ENCODE measurements at regions not wholly inside any gene's neighbourhood (a gene's known extent, or its start where the extent isn't known, plus 50 kb on each side); places are given as distances from the start of the nearest gene placed in this dataset.

DNA sequence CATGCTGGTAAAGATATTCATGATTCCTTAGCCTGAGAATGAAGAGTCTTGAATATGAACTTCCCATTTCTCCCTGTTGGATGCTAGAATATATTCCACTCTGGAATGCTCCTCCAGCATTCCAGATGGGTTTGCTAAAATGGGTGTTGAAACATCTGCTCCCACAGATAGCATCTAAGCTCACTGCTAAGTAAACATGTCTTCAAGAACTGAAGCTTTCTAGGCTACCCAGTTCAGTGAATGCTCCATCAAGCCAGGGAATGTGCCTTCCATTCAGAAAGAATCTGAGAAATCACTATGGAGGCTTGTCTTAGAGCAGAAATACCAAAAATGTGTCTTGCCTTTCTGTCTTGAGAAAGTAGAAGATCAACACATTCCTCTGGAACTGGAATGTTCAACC lies 81.1 kb downstream of the TNFSF18 start:
- Histone ChIP-seq H3K36me3 (no peaks in the 10 kb centered on the region), H3K27me3 (ENCODE audit: insufficient read depth, low read depth, severe bottlenecking) (peaks cover 18% of the 10 kb centered on the region), H3K27ac (no peak overlapping the region), H3K4me3 (ENCODE audit: low read depth, low read length) (no peak overlapping the region), H3K9me3 (ENCODE audit: severe bottlenecking) (no peaks in the 10 kb centered on the region)
- TF ChIP-seq, protein P1, sequence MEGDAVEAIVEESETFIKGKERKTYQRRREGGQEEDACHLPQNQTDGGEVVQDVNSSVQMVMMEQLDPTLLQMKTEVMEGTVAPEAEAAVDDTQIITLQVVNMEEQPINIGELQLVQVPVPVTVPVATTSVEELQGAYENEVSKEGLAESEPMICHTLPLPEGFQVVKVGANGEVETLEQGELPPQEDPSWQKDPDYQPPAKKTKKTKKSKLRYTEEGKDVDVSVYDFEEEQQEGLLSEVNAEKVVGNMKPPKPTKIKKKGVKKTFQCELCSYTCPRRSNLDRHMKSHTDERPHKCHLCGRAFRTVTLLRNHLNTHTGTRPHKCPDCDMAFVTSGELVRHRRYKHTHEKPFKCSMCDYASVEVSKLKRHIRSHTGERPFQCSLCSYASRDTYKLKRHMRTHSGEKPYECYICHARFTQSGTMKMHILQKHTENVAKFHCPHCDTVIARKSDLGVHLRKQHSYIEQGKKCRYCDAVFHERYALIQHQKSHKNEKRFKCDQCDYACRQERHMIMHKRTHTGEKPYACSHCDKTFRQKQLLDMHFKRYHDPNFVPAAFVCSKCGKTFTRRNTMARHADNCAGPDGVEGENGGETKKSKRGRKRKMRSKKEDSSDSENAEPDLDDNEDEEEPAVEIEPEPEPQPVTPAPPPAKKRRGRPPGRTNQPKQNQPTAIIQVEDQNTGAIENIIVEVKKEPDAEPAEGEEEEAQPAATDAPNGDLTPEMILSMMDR (IDR thresholded peaks at IDR 0.05; ENCODE audit: low read depth, low read length): no peak
- DNase-seq: no peak

GRCh38 chr1:172970186-172970585 lies 80.6 kb downstream of the TNFSF18 start:
- no peak for DNase-seq
- no peaks in the 10 kb centered on the region for H3K36me3 ChIP-seq
- TF ChIP-seq, protein P1 (IDR thresholded peaks at IDR 0.05; ENCODE audit: low read depth, low read length): no peak
- H3K27me3 ChIP-seq (ENCODE audit: insufficient read depth, low read depth, severe bottlenecking): peaks cover 18% of the 10 kb centered on the region
- H3K4me3 ChIP-seq (ENCODE audit: low read depth, low read length): no peak overlapping the region
- H3K27ac ChIP-seq: no peak overlapping the region
- H3K9me3 ChIP-seq (ENCODE audit: severe bottlenecking): no peaks in the 10 kb centered on the region

- no peak for DNase-seq
- Histone ChIP-seq H3K4me3 (ENCODE audit: low read depth, low read length) (no peak overlapping the region), H3K9me3 (ENCODE audit: severe bottlenecking) (no peaks in the 10 kb centered on the region), H3K36me3 (no peaks in the 10 kb centered on the region), H3K27me3 (ENCODE audit: insufficient read depth, low read depth, severe bottlenecking) (peaks cover 18% of the 10 kb centered on the region), H3K27ac (no peak overlapping the region)
- TF ChIP-seq, protein P1 (IDR thresholded peaks at IDR 0.05; ENCODE audit: low read depth, low read length): no peak
Observed at GRCh38 chr1:172971241-172971640, 79.5 kb downstream of the TNFSF18 start.

- Histone ChIP-seq H3K4me3 (ENCODE audit: low read depth, low read length) (no peak overlapping the region), H3K27me3 (ENCODE audit: insufficient read depth, low read depth, severe bottlenecking) (peaks cover 23% of the 10 kb centered on the region), H3K36me3 (no peaks in the 10 kb centered on the region), H3K9me3 (ENCODE audit: severe bottlenecking) (no peaks in the 10 kb centered on the region), H3K27ac (no peak overlapping the region)
- TF ChIP-seq, protein P1 (IDR thresholded peaks at IDR 0.05; ENCODE audit: low read depth, low read length): no peak
- no peak for DNase-seq
Observed at GRCh38 chr1:172972258-172972657, 78.5 kb downstream of the TNFSF18 start.

- Histone ChIP-seq H3K36me3 (no peaks in the 10 kb centered on the region), H3K27ac (no peak overlapping the region), H3K4me3 (ENCODE audit: low read depth, low read length) (no peak overlapping the region), H3K9me3 (ENCODE audit: severe bottlenecking) (no peaks in the 10 kb centered on the region), H3K27me3 (ENCODE audit: insufficient read depth, low read depth, severe bottlenecking) (peaks cover 31% of the 10 kb centered on the region)
- no peak for DNase-seq
- TF ChIP-seq, protein P1 (IDR thresholded peaks at IDR 0.05; ENCODE audit: low read depth, low read length): no peak
Observed at GRCh38 chr1:172973424-172973823, 77.3 kb downstream of the TNFSF18 start.

All from WERI-Rb-1 (cell line).